Neural cell (in vitro differentiated cells): ENCODE measurements at regions not wholly inside any gene's neighbourhood (a gene's known extent, or its start where the extent isn't known, plus 50 kb on each side); places are given as distances from the start of the nearest gene placed in this dataset.

Source experiments
- H2AFZ ChIP-seq: fragments of 200-600, 300-800 bp; sonication (generic), shearing (Covaris generic); 2 replicates; pipeline ENCODE4 v1.6.0; 2014; ENCODE audit warnings: low read depth, mild to moderate bottlenecking, antibody characterized with exemption, low read length, moderate library complexity
- H3F3A ChIP-seq: fragments of 200-600 bp; shearing (Covaris generic); 2 replicates; pipeline ENCODE4 v1.6.1; 2016; ENCODE audit warnings: mild to moderate bottlenecking, moderate library complexity, mixed read lengths, antibody characterized with exemption, low read length; ENCODE audit not compliant: insufficient read depth, poor library complexity, severe bottlenecking
- H3K27ac ChIP-seq: fragments of 200-600, 300-800 bp; sonication (generic), shearing (Covaris generic); 2 replicates; pipeline ENCODE4 v1.5.1; 2014; ENCODE audit warnings: mild to moderate bottlenecking, low read length, moderate library complexity
- H3K27me3 ChIP-seq: fragments of 300-800, 200-600 bp; sonication (generic), shearing (Covaris generic); 2 replicates; pipeline ENCODE4 v1.6.0; 2014; ENCODE audit warnings: mild to moderate bottlenecking, low read depth, low read length, moderate library complexity; ENCODE audit not compliant: insufficient read depth
- H3K36me3 ChIP-seq: fragments of 300-800, 200-600 bp; sonication (generic), shearing (Covaris generic); 2 replicates; pipeline ENCODE4 v1.5.1; 2014; ENCODE audit warnings: mild to moderate bottlenecking, antibody characterized with exemption, low read length, moderate library complexity; ENCODE audit not compliant: insufficient read depth
- H3K4me2 ChIP-seq: fragments of 300-800, 200-600 bp; sonication (generic), shearing (Covaris generic); 2 replicates; pipeline ENCODE4 v1.6.0; 2014; ENCODE audit warnings: mild to moderate bottlenecking, low read length
- H3K4me3 ChIP-seq: fragments of 300-800, 200-600 bp; sonication (generic), shearing (Covaris generic); 2 replicates; pipeline ENCODE4 v1.5.1; 2014; ENCODE audit warnings: mild to moderate bottlenecking, low read length, moderate library complexity
- H3K79me2 ChIP-seq: fragments of 200-600 bp; shearing (Covaris generic); replicated peaks from 2 replicates; pipeline ENCODE4 v1.6.0; 2014; ENCODE audit warnings: mild to moderate bottlenecking, low read length, moderate library complexity; ENCODE audit not compliant: insufficient read depth
- H3K9ac ChIP-seq: fragments of 300-800, 200-600 bp; sonication (generic), shearing (Covaris generic); 2 replicates; pipeline ENCODE4 v1.6.1; 2016; ENCODE audit warnings: mild to moderate bottlenecking, low read length, mixed read lengths
- H3K9me2 ChIP-seq: fragments of 200-600 bp; shearing (Covaris generic); 2 replicates; pipeline ENCODE4 v1.6.1; 2016; ENCODE audit warnings: mild to moderate bottlenecking, low read length, mixed read lengths; ENCODE audit not compliant: insufficient read depth
- H3K9me3 ChIP-seq: fragments of 200-600, 300-800 bp; sonication (generic), shearing (Covaris generic); 2 replicates; pipeline ENCODE4 v1.6.1; 2016; ENCODE audit warnings: mild to moderate bottlenecking, mixed run types, low read length, moderate library complexity, mixed read lengths
- H4K20me1 ChIP-seq: fragments of 200-600 bp; shearing (Covaris generic); 2 replicates; pipeline ENCODE4 v1.6.1; 2016; ENCODE audit warnings: mild to moderate bottlenecking, mixed run types; ENCODE audit not compliant: insufficient read depth
- EP300 ChIP-seq: fragments of 450-650 bp; conservative IDR thresholded peaks from 2 replicates; pipeline ENCODE4 v1.6.1; 2014; ENCODE audit warnings: antibody characterized with exemption, mild to moderate bottlenecking, moderate library complexity; ENCODE audit not compliant: poor library complexity, severe bottlenecking
- EZH2 ChIP-seq: fragments of 200-600, 300-800 bp; shearing (Covaris generic), sonication (generic); IDR thresholded peaks from 2 replicates; pipeline ENCODE4 v1.6.1; 2014; ENCODE audit warnings: antibody characterized with exemption, low read length, borderline replicate concordance, mild to moderate bottlenecking; ENCODE audit not compliant: insufficient read depth, poor library complexity, severe bottlenecking
- MXI1 ChIP-seq: fragments of 450-650 bp; conservative IDR thresholded peaks from 2 replicates; pipeline ENCODE4 v1.6.1; 2014; ENCODE audit warnings: antibody characterized with exemption, mild to moderate bottlenecking; ENCODE audit not compliant: poor library complexity, severe bottlenecking
- POLR2AphosphoS5 ChIP-seq: IDR thresholded peaks from 2 replicates; pipeline ENCODE4 v1.6.1; 2012
- RAD21 ChIP-seq: fragments of 450-650 bp; conservative IDR thresholded peaks from 2 replicates; pipeline ENCODE4 v1.6.1; 2014; ENCODE audit warnings: antibody characterized with exemption, mild to moderate bottlenecking, moderate library complexity
- REST ChIP-seq: IDR thresholded peaks from 2 replicates; pipeline ENCODE4 v1.6.1; 2012; ENCODE audit warnings: borderline replicate concordance
- SMC3 ChIP-seq: fragments of 450-650 bp; conservative IDR thresholded peaks from 2 replicates; pipeline ENCODE4 v1.6.1; 2014; ENCODE audit warnings: antibody characterized with exemption, mild to moderate bottlenecking, moderate library complexity; ENCODE audit not compliant: poor library complexity
- TAF1 ChIP-seq: IDR thresholded peaks from 2 replicates; pipeline ENCODE4 v1.6.1; 2012; ENCODE audit warnings: low read depth
- TF ChIP-seq, protein P1 (sequence below): fragments of 450-650 bp; IDR thresholded peaks from 2 replicates; pipeline ENCODE4 v1.5.1; 2014; ENCODE audit warnings: antibody characterized with exemption, mild to moderate bottlenecking, moderate library complexity; ENCODE audit not compliant: poor library complexity, severe bottlenecking

DNA sequence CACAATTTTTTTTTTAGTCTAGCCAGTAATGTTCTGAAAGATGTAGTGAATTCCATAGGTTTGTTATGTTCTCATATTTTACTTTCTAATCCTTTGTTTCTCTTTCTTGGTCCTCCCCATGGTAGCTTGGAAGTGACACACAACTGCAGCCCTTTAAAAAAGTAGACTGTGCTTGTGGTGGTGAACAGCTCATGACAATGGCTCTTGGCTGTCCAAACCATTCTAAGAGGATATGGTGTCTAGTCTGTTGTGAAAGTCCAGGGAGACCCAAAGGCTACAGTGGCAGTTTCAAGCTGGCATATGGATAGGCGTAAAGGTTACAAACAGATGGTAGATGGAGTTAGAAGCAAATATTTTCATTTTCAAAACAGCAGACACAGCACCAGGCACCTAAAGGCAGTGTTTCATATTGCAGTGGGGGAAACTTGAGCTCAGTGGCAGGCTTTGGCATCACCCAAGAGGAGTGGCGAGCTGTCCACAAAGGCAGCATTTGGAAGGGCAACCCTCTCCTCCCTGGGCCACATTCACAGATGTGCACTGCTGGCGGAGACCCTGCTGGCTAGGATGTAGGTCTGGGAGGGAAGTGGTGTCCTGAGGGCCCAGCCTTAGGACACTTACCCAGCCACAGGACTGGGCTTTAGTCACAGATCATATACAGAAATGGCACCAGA is 102.1 kb downstream of the DYRK2 start:
- no peak overlapping the region for H3K27ac ChIP-seq
- no peak overlapping the region for H3K4me3 ChIP-seq
- no peaks in the 10 kb centered on the region for H4K20me1 ChIP-seq
- no peaks in the 10 kb centered on the region for H3K9me2 ChIP-seq
- TF ChIP-seq, protein P1, sequence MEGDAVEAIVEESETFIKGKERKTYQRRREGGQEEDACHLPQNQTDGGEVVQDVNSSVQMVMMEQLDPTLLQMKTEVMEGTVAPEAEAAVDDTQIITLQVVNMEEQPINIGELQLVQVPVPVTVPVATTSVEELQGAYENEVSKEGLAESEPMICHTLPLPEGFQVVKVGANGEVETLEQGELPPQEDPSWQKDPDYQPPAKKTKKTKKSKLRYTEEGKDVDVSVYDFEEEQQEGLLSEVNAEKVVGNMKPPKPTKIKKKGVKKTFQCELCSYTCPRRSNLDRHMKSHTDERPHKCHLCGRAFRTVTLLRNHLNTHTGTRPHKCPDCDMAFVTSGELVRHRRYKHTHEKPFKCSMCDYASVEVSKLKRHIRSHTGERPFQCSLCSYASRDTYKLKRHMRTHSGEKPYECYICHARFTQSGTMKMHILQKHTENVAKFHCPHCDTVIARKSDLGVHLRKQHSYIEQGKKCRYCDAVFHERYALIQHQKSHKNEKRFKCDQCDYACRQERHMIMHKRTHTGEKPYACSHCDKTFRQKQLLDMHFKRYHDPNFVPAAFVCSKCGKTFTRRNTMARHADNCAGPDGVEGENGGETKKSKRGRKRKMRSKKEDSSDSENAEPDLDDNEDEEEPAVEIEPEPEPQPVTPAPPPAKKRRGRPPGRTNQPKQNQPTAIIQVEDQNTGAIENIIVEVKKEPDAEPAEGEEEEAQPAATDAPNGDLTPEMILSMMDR: no peak
- TF ChIP-seq POLR2AphosphoS5 (no peak), MXI1 (no peak), REST (no peak), SMC3 (no peak), TAF1 (no peak), RAD21 (no peak), EZH2 (no peak), EP300 (no peak)
- H3K9me3 ChIP-seq: no peaks in the 10 kb centered on the region
- H3K27me3 ChIP-seq: no peaks in the 10 kb centered on the region
- H3K79me2 ChIP-seq: no peaks in the 10 kb centered on the region
- no peak overlapping the region for H2AFZ ChIP-seq
- no peak overlapping the region for H3K9ac ChIP-seq
- no peaks in the 10 kb centered on the region for H3K36me3 ChIP-seq
- H3K4me2 ChIP-seq: no peak overlapping the region
- H3F3A ChIP-seq: no peaks in the 10 kb centered on the region

DNA sequence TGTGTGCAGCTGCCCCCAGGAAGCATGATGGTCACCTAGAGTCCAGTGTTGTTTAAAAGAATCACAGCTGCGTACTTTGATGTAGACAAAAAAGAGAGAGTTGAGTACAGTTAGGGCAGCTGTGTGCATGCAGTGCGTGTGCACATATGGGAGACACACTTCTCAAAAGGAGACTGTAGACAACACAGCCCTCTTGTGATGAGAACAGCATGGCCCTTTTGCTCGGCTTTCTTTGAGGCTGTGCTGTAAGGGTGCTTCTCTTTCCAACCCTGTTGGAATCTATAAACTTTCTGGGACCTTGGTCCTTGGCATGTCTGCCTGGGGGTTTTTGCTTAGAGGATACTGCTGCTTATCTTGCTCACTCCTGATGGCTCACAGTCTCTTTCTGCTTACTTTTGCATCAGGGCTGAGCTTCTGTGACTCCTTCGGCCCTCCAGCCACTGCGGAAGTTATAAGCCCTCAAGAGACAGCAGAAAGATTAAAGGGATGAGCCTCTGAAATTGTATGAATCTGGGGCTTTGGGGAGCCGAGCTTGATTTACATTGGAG is 102.9 kb downstream of the DYRK2 start:
- no peak overlapping the region for H3K9ac ChIP-seq
- H4K20me1 ChIP-seq: no peaks in the 10 kb centered on the region
- H3K4me3 ChIP-seq: no peak overlapping the region
- no peak overlapping the region for H3K27ac ChIP-seq
- no peaks in the 10 kb centered on the region for H3K36me3 ChIP-seq
- no peak overlapping the region for H2AFZ ChIP-seq
- no peak for TF ChIP-seq MXI1
- no peak for TF ChIP-seq POLR2AphosphoS5
- TF ChIP-seq EP300: no peak
- TF ChIP-seq EZH2: no peak
- TF ChIP-seq REST: no peak
- no peak for TF ChIP-seq TAF1
- TF ChIP-seq RAD21: no peak
- TF ChIP-seq, protein P1: no peak
- TF ChIP-seq SMC3: no peak
- H3K4me2 ChIP-seq: no peak overlapping the region
- no peaks in the 10 kb centered on the region for H3K27me3 ChIP-seq
- H3K9me2 ChIP-seq: no peaks in the 10 kb centered on the region
- no peaks in the 10 kb centered on the region for H3F3A ChIP-seq
- no peaks in the 10 kb centered on the region for H3K79me2 ChIP-seq
- H3K9me3 ChIP-seq: no peaks in the 10 kb centered on the region
